KMS-11 (cell line): ENCODE measurements at regions not wholly inside any gene's neighbourhood (a gene's known extent, or its start where the extent isn't known, plus 50 kb on each side); places are given as distances from the start of the nearest gene placed in this dataset.

Source experiments
- H2AFZ ChIP-seq: fragments of 200-600 bp; sonication (generic); 2 replicates; pipeline ENCODE4 v1.6.1; 2016; ENCODE audit warnings: antibody characterized with exemption, mixed run types, low read depth
- H3K27ac ChIP-seq: fragments of 200-600 bp; sonication (generic); 2 replicates; pipeline ENCODE4 v1.6.1; 2016; ENCODE audit warnings: mild to moderate bottlenecking, mixed run types
- H3K27me3 ChIP-seq: fragments of 200-600 bp; sonication (generic); 2 replicates; pipeline ENCODE4 v1.6.1; 2017; ENCODE audit warnings: mild to moderate bottlenecking, low read depth, mixed run types, moderate library complexity; ENCODE audit not compliant: insufficient read depth
- H3K36me3 ChIP-seq: fragments of 200-600 bp; sonication (generic); 2 replicates; pipeline ENCODE4 v1.6.1; 2017; ENCODE audit warnings: mild to moderate bottlenecking, mixed run types; ENCODE audit not compliant: insufficient read depth
- H3K4me1 ChIP-seq: fragments of 200-600 bp; sonication (generic); 2 replicates; pipeline ENCODE4 v1.6.1; 2016; ENCODE audit warnings: mild to moderate bottlenecking, low read depth, mixed run types; ENCODE audit not compliant: poor library complexity, severe bottlenecking
- H3K4me2 ChIP-seq: fragments of 200-600 bp; sonication (generic); 2 replicates; pipeline ENCODE4 v1.7.0; 2016; ENCODE audit warnings: mild to moderate bottlenecking, mixed run types
- H3K4me3 ChIP-seq: fragments of 200-600 bp; sonication (generic); IDR thresholded peaks from 2 replicates; pipeline ENCODE4 v1.6.1; 2017; ENCODE audit warnings: low read depth, low read length, mixed read lengths; ENCODE audit not compliant: insufficient read depth
- H3K79me2 ChIP-seq: fragments of 200-600 bp; sonication (generic); 2 replicates; pipeline ENCODE4 v1.6.1; 2016; ENCODE audit warnings: low read depth, mixed run types; ENCODE audit not compliant: insufficient read depth
- H3K9ac ChIP-seq: fragments of 200-600 bp; sonication (generic); 2 replicates; pipeline ENCODE4 v1.6.1; 2016; ENCODE audit warnings: mild to moderate bottlenecking, mixed run types
- H4K20me1 ChIP-seq: fragments of 200-600 bp; sonication (generic); 2 replicates; pipeline ENCODE4 v1.6.1; 2016; ENCODE audit warnings: mild to moderate bottlenecking, mixed run types; ENCODE audit not compliant: insufficient read depth
- CTCF ChIP-seq: fragments of 200-600 bp; sonication (generic); conservative IDR thresholded peaks from 2 replicates; pipeline ENCODE4 v1.6.1; 2017; ENCODE audit warnings: low read depth, mild to moderate bottlenecking, antibody characterized with exemption, low read length, moderate library complexity, mixed read lengths

GRCh38 chr1:58430421-58431275, 115.9 kb downstream of the OMA1 start:
- Histone ChIP-seq H4K20me1 (no peaks in the 10 kb centered on the region), H3K27me3 (no peaks in the 10 kb centered on the region), H3K36me3 (no peaks in the 10 kb centered on the region), H2AFZ (no peak overlapping the region), H3K79me2 (no peaks in the 10 kb centered on the region), H3K4me2 (no peak overlapping the region), H3K27ac (no peak overlapping the region), H3K4me3 (no peak overlapping the region), H3K4me1 (no peaks in the 10 kb centered on the region), H3K9ac (no peak overlapping the region)
- TF ChIP-seq CTCF, result no peak

- H3K79me2 ChIP-seq, result no peaks in the 10 kb centered on the region
- H3K9ac ChIP-seq, result no peak overlapping the region
- no peaks in the 10 kb centered on the region for H3K4me1 ChIP-seq
- no peaks in the 10 kb centered on the region for H3K36me3 ChIP-seq
- H3K27ac ChIP-seq, result no peak overlapping the region
- no peak overlapping the region for H2AFZ ChIP-seq
- H3K4me2 ChIP-seq, result no peak overlapping the region
- TF ChIP-seq CTCF, result no peak
- no peaks in the 10 kb centered on the region for H3K27me3 ChIP-seq
- H3K4me3 ChIP-seq, result no peak overlapping the region
- no peaks in the 10 kb centered on the region for H4K20me1 ChIP-seq
Measured at GRCh38 chr1:58426918-58427317, 119.6 kb downstream of the OMA1 start.

GRCh38 chr1:58422436-58422835, 124.1 kb downstream of the OMA1 start:
- TF ChIP-seq CTCF, result no peak
- Histone ChIP-seq H3K9ac (no peak overlapping the region), H3K4me3 (no peak overlapping the region), H3K36me3 (no peaks in the 10 kb centered on the region), H3K27ac (no peak overlapping the region), H3K79me2 (no peaks in the 10 kb centered on the region), H2AFZ (no peak overlapping the region), H3K4me2 (no peak overlapping the region), H4K20me1 (no peaks in the 10 kb centered on the region), H3K27me3 (no peaks in the 10 kb centered on the region), H3K4me1 (no peaks in the 10 kb centered on the region)

GRCh38 chr1:58418283-58419228, 128.0 kb downstream of the OMA1 start:
- Histone ChIP-seq H3K9ac (no peak overlapping the region), H3K4me1 (no peaks in the 10 kb centered on the region), H3K4me2 (no peak overlapping the region), H3K36me3 (no peaks in the 10 kb centered on the region), H3K79me2 (no peaks in the 10 kb centered on the region), H3K4me3 (no peak overlapping the region), H3K27ac (no peak overlapping the region), H2AFZ (no peak overlapping the region), H3K27me3 (no peaks in the 10 kb centered on the region), H4K20me1 (no peaks in the 10 kb centered on the region)
- no peak for TF ChIP-seq CTCF
